H1 (cell line): ENCODE measurements at regions not wholly inside any gene's neighbourhood (a gene's known extent, or its start where the extent isn't known, plus 50 kb on each side); places are given as distances from the start of the nearest gene placed in this dataset.

Experiments used
- RAD21 ChIP-seq, 2 experiments: IDR thresholded peaks in 1 of 2; conservative IDR thresholded peaks in 1 of 2; 2 replicates each; pipeline ENCODE4 v1.6.1; 2011; ENCODE audit warnings: low read depth in 2 of 2, low read length in 2 of 2, improper control_type of control experiment in 1 of 2, inconsistent platforms in 1 of 2, mild to moderate bottlenecking in 1 of 2, moderate library complexity in 1 of 2

DNA sequence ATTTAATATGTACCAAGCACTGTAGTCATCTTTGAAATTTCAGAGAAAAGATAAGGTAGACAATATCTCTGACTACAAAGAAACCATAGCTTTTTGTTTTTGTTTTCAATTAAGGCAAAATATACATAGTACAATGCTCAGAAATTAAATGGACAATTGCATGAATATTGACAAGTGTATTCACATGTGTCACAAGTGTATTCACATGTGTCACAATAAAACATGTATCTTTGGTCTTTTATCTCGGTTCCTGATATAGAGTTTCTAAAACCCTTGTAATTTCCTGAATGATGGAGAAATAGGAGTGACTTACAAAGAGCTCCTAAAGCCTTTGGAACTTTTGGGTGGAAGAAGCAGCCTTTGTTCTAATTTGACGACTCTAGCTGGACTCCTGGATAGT lies 756.4 kb downstream of the EPHA4 start (continued):
- TF ChIP-seq RAD21 (IDR thresholded peaks at IDR 0.05 in 1 of 2, conservative IDR thresholded peaks at IDR 0.05 in 1 of 2; ENCODE audit: low read depth in 2 of 2, low read length in 2 of 2) = no peak
